Upper lobe of right lung (tissue), 1 donor: ENCODE measurements at regions not wholly inside any gene's neighbourhood (a gene's known extent, or its start where the extent isn't known, plus 50 kb on each side); places are given as distances from the start of the nearest gene placed in this dataset.

Experiments used
- ATAC-seq: fragments of 200-7000 bp; cut with Tn5 transposase; one replicate; pipeline ENCODE4 v1.9.1; 2020; ENCODE audit warnings: mild to moderate bottlenecking, moderate library complexity
- DNase-seq: peaks from one replicate; pipeline ENCODE4 v3.0.0-alpha.2; 2020
- H3K27ac ChIP-seq: fragments of 200-600 bp; one replicate; pipeline ENCODE4 v1.8.0; 2022
- H3K27me3 ChIP-seq: fragments of 200-600 bp; one replicate; pipeline ENCODE4 v1.8.0; 2022; ENCODE audit warnings: mild to moderate bottlenecking
- H3K36me3 ChIP-seq: fragments of 200-600 bp; one replicate; pipeline ENCODE4 v1.8.0; 2022
- H3K4me1 ChIP-seq: fragments of 200-600 bp; one replicate; pipeline ENCODE4 v1.8.0; 2022
- H3K4me3 ChIP-seq: fragments of 200-600 bp; one replicate; pipeline ENCODE4 v1.8.0; 2022; ENCODE audit warnings: mild to moderate bottlenecking
- H3K9me3 ChIP-seq: fragments of 200-600 bp; one replicate; pipeline ENCODE4 v1.8.0; 2022
- intact Hi-C: fragments of 100-400 bp; cut with DNase I; formaldehyde crosslinking; loops from one replicate; pipeline ENCODE4 v1.11.0; 2022
- TF ChIP-seq, protein P1 (sequence below): fragments of 200-600 bp; IDR thresholded peaks from one replicate; pipeline ENCODE4 v1.8.0; 2022; ENCODE audit warnings: antibody characterized with exemption
- donor health status: DM: no; HTN: yes; CAD: no; lungs with severe emphysema.

GRCh38 chr12:116429826-116430360, 129.3 kb upstream of the MAP1LC3B2 start:
- intact Hi-C loops, result no loop called here

DNA sequence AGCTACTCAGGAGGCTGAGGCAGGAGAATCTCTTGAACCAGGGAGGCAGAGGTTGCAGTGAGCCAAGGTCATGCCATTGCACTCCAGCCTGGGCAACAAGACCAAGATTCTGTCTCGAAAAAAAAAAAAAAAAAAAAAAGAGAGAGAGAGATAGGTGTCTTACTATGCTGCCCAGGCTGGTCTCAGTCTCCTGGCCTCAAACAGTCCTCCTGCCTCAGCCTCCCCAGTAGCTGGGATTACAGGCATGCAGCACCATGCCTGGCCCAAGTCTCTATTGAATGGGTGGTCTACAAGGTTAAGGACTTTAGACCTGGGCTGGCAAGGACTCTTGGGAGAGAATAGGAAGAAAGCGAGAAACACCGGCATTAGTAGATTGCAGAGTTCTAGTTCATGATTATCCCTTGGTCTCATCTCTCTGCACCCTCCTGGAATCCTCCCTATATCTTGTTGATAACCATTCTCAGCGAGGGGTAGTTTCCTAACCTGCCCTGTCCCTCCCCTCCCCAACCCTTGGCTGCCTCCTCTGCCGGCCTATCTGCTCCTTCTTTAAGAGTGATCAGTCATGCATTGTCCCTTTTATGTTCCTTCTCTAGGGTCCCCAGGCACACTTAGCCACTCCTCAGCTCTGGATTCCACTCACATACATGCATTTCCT, 128.1 kb upstream of the MAP1LC3B2 start:
- H3K27ac ChIP-seq, result no peak overlapping the region
- TF ChIP-seq, protein P1, sequence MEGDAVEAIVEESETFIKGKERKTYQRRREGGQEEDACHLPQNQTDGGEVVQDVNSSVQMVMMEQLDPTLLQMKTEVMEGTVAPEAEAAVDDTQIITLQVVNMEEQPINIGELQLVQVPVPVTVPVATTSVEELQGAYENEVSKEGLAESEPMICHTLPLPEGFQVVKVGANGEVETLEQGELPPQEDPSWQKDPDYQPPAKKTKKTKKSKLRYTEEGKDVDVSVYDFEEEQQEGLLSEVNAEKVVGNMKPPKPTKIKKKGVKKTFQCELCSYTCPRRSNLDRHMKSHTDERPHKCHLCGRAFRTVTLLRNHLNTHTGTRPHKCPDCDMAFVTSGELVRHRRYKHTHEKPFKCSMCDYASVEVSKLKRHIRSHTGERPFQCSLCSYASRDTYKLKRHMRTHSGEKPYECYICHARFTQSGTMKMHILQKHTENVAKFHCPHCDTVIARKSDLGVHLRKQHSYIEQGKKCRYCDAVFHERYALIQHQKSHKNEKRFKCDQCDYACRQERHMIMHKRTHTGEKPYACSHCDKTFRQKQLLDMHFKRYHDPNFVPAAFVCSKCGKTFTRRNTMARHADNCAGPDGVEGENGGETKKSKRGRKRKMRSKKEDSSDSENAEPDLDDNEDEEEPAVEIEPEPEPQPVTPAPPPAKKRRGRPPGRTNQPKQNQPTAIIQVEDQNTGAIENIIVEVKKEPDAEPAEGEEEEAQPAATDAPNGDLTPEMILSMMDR, result no peak
- ATAC-seq (no peak), DNase-seq (no peak)
- intact Hi-C loops, result no loop called here
- H3K27me3 ChIP-seq, result no peaks in the 10 kb centered on the region
- no peak overlapping the region for H3K4me3 ChIP-seq
- H3K36me3 ChIP-seq, result no peaks in the 10 kb centered on the region
- H3K4me1 ChIP-seq, result peaks cover 12% of the 10 kb centered on the region
- H3K9me3 ChIP-seq, result no peaks in the 10 kb centered on the region

More at GRCh38 chr12:116429826-116430360, 129.3 kb upstream of the MAP1LC3B2 start:
- TF ChIP-seq, protein P1, result no peak
- H3K27me3 ChIP-seq, result no peaks in the 10 kb centered on the region
- H3K36me3 ChIP-seq, result no peaks in the 10 kb centered on the region
- no peak overlapping the region for H3K4me3 ChIP-seq
- no peaks in the 10 kb centered on the region for H3K9me3 ChIP-seq
- DNase-seq (no peak), ATAC-seq (no peak)
- peaks cover 12% of the 10 kb centered on the region for H3K4me1 ChIP-seq
- H3K27ac ChIP-seq, result no peak overlapping the region

DNA sequence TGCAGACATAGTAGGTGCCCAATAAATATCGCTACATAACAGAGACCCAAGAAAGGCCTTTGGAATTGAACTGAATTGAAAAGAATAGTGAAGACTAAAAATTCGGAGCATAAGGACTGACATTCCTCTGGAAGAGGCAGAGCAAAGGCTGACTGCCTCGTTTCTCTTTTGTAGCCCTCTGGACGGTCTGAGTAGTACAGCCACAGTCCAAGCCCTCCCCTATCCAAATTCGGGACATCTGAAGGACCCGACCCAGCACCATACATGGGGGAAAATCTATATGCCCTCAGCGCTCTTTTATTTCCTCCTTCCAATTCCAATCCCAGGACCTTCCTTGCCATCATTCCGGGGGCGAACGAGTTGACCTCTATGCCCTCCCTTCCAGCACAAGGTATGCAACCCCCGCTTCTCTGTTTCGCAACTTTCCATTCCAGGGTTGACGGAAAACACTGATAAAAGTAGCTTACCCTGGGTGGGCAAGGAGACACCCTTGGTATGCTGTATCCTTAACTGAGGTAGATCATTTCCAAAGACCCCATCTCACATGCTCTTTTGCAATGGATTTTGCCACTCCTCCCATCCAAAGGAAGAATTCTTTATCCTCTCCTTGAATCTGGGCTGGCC, 127.4 kb upstream of the MAP1LC3B2 start:
- TF ChIP-seq, protein P1, result peak; percentile 6
- Histone ChIP-seq H3K4me1 (peaks cover 12% of the 10 kb centered on the region), H3K9me3 (no peaks in the 10 kb centered on the region), H3K36me3 (no peaks in the 10 kb centered on the region), H3K4me3 (no peak overlapping the region), H3K27me3 (no peaks in the 10 kb centered on the region), H3K27ac (no peak overlapping the region)
- no peak for ATAC-seq
- no peak for DNase-seq
- intact Hi-C loops, result no loop called here

DNA sequence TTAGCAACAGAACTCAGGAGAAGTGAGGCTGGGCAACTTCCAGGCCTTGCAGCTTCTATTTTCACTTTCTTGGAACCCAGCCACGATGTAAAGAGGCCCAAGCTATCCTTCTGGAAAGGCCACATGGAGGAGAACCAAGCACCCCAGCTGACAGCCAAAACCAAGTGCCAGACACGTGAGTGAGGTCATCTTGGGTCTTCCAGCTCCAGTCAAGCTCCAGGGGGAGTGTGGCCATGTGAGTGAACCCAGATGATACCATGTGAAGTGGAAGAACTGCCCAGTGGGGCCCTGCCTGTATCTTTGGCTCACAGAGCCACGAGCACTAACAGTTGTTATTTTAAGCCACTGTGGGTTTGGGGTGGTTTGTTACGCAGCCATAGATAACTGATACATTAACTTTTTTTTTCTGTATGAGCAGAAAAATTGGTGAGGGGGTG, 126.8 kb upstream of the MAP1LC3B2 start:
- ATAC-seq (no peak), DNase-seq (no peak)
- H3K9me3 ChIP-seq, result no peaks in the 10 kb centered on the region
- H3K4me1 ChIP-seq, result peaks cover 12% of the 10 kb centered on the region
- no peaks in the 10 kb centered on the region for H3K36me3 ChIP-seq
- H3K27ac ChIP-seq, result no peak overlapping the region
- H3K4me3 ChIP-seq, result no peak overlapping the region
- intact Hi-C loops, result no loop called here
- TF ChIP-seq, protein P1, result no peak
- no peaks in the 10 kb centered on the region for H3K27me3 ChIP-seq

- Histone ChIP-seq H3K4me1 (peaks cover 12% of the 10 kb centered on the region), H3K4me3 (no peak overlapping the region), H3K36me3 (no peaks in the 10 kb centered on the region), H3K27ac (no peak overlapping the region), H3K27me3 (no peaks in the 10 kb centered on the region), H3K9me3 (no peaks in the 10 kb centered on the region)
- intact Hi-C loops, result no loop called here
- TF ChIP-seq, protein P1, result no peak
- ATAC-seq (no peak), DNase-seq (no peak)
These were observed 125.9 kb upstream of the MAP1LC3B2 start for GRCh38 chr12:116433249-116433648.
